SJCRH30 (cell line): ENCODE measurements at regions not wholly inside any gene's neighbourhood (a gene's known extent, or its start where the extent isn't known, plus 50 kb on each side); places are given as distances from the start of the nearest gene placed in this dataset.

Experiments
- DNase-seq, 2 experiments: peaks; one replicate each; pipeline ENCODE4 v3.0.0-alpha.2; 2015 to 2020
- H3K27ac ChIP-seq: fragments of 250-450 bp; sonication (Bioruptor Pico); 2 replicates; pipeline ENCODE4 v1.5.1; 2020; ENCODE audit warnings: mild to moderate bottlenecking, moderate library complexity
- H3K27me3 ChIP-seq: fragments of 250-450 bp; sonication (Bioruptor Pico); 2 replicates; pipeline ENCODE4 v1.5.1; 2020; ENCODE audit warnings: mild to moderate bottlenecking, moderate library complexity
- H3K36me3 ChIP-seq: fragments of 250-450 bp; sonication (Bioruptor Pico); 2 replicates; pipeline ENCODE4 v1.5.1; 2020; ENCODE audit warnings: mild to moderate bottlenecking, moderate library complexity
- H3K4me1 ChIP-seq: fragments of 250-450 bp; sonication (Bioruptor Pico); 2 replicates; pipeline ENCODE4 v1.5.1; 2020; ENCODE audit warnings: mild to moderate bottlenecking, moderate library complexity
- H3K4me3 ChIP-seq: fragments of 250-450 bp; sonication (Bioruptor Pico); 2 replicates; pipeline ENCODE4 v1.5.1; 2020; ENCODE audit warnings: mild to moderate bottlenecking, moderate library complexity
- H3K9me3 ChIP-seq: fragments of 250-450 bp; sonication (Bioruptor Pico); replicated peaks from 2 replicates; pipeline ENCODE4 v1.5.1; 2020; ENCODE audit warnings: mild to moderate bottlenecking, moderate library complexity

- Histone ChIP-seq H3K27me3 (no peaks in the 10 kb centered on the region), H3K4me1 (no peaks in the 10 kb centered on the region), H3K36me3 (no peaks in the 10 kb centered on the region), H3K9me3 (no peaks in the 10 kb centered on the region), H3K4me3 (no peak overlapping the region), H3K27ac (no peak overlapping the region)
- no peak for DNase-seq
These were observed 465.3 kb upstream of the PTBP2 start for GRCh38 chr1:96256130-96256790.

GRCh38 chr1:96259399-96259798, 462.2 kb upstream of the PTBP2 start:
- H3K4me3 ChIP-seq: no peak overlapping the region
- H3K9me3 ChIP-seq: no peaks in the 10 kb centered on the region
- H3K4me1 ChIP-seq: no peaks in the 10 kb centered on the region
- H3K36me3 ChIP-seq: no peaks in the 10 kb centered on the region
- no peaks in the 10 kb centered on the region for H3K27me3 ChIP-seq
- no peak overlapping the region for H3K27ac ChIP-seq
- DNase-seq: no peak

- Histone ChIP-seq H3K36me3 (no peaks in the 10 kb centered on the region), H3K27me3 (no peaks in the 10 kb centered on the region), H3K4me1 (no peaks in the 10 kb centered on the region), H3K27ac (no peak overlapping the region), H3K9me3 (no peaks in the 10 kb centered on the region), H3K4me3 (no peak overlapping the region)
- DNase-seq: no peak
These were observed 440.1 kb upstream of the PTBP2 start for GRCh38 chr1:96281491-96281890.

GRCh38 chr1:96290033-96290432, 431.6 kb upstream of the PTBP2 start:
- no peaks in the 10 kb centered on the region for H3K36me3 ChIP-seq
- H3K27ac ChIP-seq: no peak overlapping the region

GRCh38 chr1:96290801-96291200, 430.8 kb upstream of the PTBP2 start:
- no peak overlapping the region for H3K27ac ChIP-seq
- H3K36me3 ChIP-seq: no peaks in the 10 kb centered on the region
- DNase-seq: no peak
- H3K27me3 ChIP-seq: no peaks in the 10 kb centered on the region
- H3K4me3 ChIP-seq: no peak overlapping the region
- H3K9me3 ChIP-seq: no peaks in the 10 kb centered on the region
- no peaks in the 10 kb centered on the region for H3K4me1 ChIP-seq

More at GRCh38 chr1:96290033-96290432, 431.6 kb upstream of the PTBP2 start:
- Histone ChIP-seq H3K4me3 (no peak overlapping the region), H3K27me3 (no peaks in the 10 kb centered on the region), H3K4me1 (no peaks in the 10 kb centered on the region), H3K9me3 (no peaks in the 10 kb centered on the region)
- DNase-seq: no peak

GRCh38 chr1:96291468-96291867, 430.1 kb upstream of the PTBP2 start:
- Histone ChIP-seq H3K27ac (no peak overlapping the region), H3K9me3 (no peaks in the 10 kb centered on the region), H3K4me1 (no peaks in the 10 kb centered on the region), H3K27me3 (no peaks in the 10 kb centered on the region), H3K36me3 (no peaks in the 10 kb centered on the region), H3K4me3 (no peak overlapping the region)
- no peak for DNase-seq

GRCh38 chr1:96292141-96292540, 429.4 kb upstream of the PTBP2 start:
- Histone ChIP-seq H3K27me3 (no peaks in the 10 kb centered on the region), H3K36me3 (no peaks in the 10 kb centered on the region), H3K9me3 (no peaks in the 10 kb centered on the region), H3K4me1 (no peaks in the 10 kb centered on the region), H3K27ac (no peak overlapping the region), H3K4me3 (no peak overlapping the region)
- no peak for DNase-seq

- no peaks in the 10 kb centered on the region for H3K9me3 ChIP-seq
- no peak overlapping the region for H3K4me3 ChIP-seq
- H3K36me3 ChIP-seq: no peaks in the 10 kb centered on the region
- H3K27me3 ChIP-seq: no peaks in the 10 kb centered on the region
- no peak for DNase-seq
- no peaks in the 10 kb centered on the region for H3K4me1 ChIP-seq
- H3K27ac ChIP-seq: no peak overlapping the region
These were observed 424.6 kb upstream of the PTBP2 start for GRCh38 chr1:96296991-96297390.

- DNase-seq: no peak
- Histone ChIP-seq H3K4me1 (no peaks in the 10 kb centered on the region), H3K36me3 (no peaks in the 10 kb centered on the region), H3K27ac (no peak overlapping the region), H3K27me3 (no peaks in the 10 kb centered on the region), H3K4me3 (no peak overlapping the region), H3K9me3 (no peaks in the 10 kb centered on the region)
These were observed 414.6 kb upstream of the PTBP2 start for GRCh38 chr1:96306809-96307560.

- no peak overlapping the region for H3K27ac ChIP-seq
- no peaks in the 10 kb centered on the region for H3K36me3 ChIP-seq
- DNase-seq: no peak
These were observed 413.3 kb upstream of the PTBP2 start for GRCh38 chr1:96308314-96308713.

GRCh38 chr1:96309783-96310182, 411.8 kb upstream of the PTBP2 start:
- no peak for DNase-seq
- no peak overlapping the region for H3K27ac ChIP-seq
- H3K27me3 ChIP-seq: no peaks in the 10 kb centered on the region
- H3K4me3 ChIP-seq: no peak overlapping the region
- no peaks in the 10 kb centered on the region for H3K4me1 ChIP-seq
- H3K36me3 ChIP-seq: no peaks in the 10 kb centered on the region; the same call in 1 of the 2 replicates
- H3K9me3 ChIP-seq: no peaks in the 10 kb centered on the region

More at GRCh38 chr1:96308314-96308713, 413.3 kb upstream of the PTBP2 start:
- H3K9me3 ChIP-seq: no peaks in the 10 kb centered on the region
- no peak overlapping the region for H3K4me3 ChIP-seq
- H3K4me1 ChIP-seq: no peaks in the 10 kb centered on the region
- no peaks in the 10 kb centered on the region for H3K27me3 ChIP-seq

- no peak overlapping the region for H3K27ac ChIP-seq
- no peak for DNase-seq
These were observed 408.4 kb upstream of the PTBP2 start for GRCh38 chr1:96313216-96313615.

GRCh38 chr1:96329121-96329520, 392.5 kb upstream of the PTBP2 start:
- no peaks in the 10 kb centered on the region for H3K4me1 ChIP-seq
- H3K27me3 ChIP-seq: no peaks in the 10 kb centered on the region
- no peaks in the 10 kb centered on the region for H3K9me3 ChIP-seq
- H3K27ac ChIP-seq: no peak overlapping the region
- no peak overlapping the region for H3K4me3 ChIP-seq
- no peak for DNase-seq
- H3K36me3 ChIP-seq: no peaks in the 10 kb centered on the region

More at GRCh38 chr1:96313216-96313615, 408.4 kb upstream of the PTBP2 start:
- Histone ChIP-seq H3K4me1 (no peaks in the 10 kb centered on the region), H3K4me3 (no peak overlapping the region), H3K36me3 (no peaks in the 10 kb centered on the region; the same call in 1 of the 2 replicates), H3K9me3 (no peaks in the 10 kb centered on the region), H3K27me3 (no peaks in the 10 kb centered on the region)

- Histone ChIP-seq H3K27ac (no peak overlapping the region), H3K4me3 (no peak overlapping the region), H3K27me3 (no peaks in the 10 kb centered on the region), H3K36me3 (no peaks in the 10 kb centered on the region), H3K4me1 (0 out of 2 replicates have a peak, but pooled peaks cover under 1% of the 10 kb centered on the region), H3K9me3 (no peaks in the 10 kb centered on the region; the same call in 1 of the 2 replicates)
- no peak for DNase-seq
These were observed 390.0 kb upstream of the PTBP2 start for GRCh38 chr1:96331596-96331995.

GRCh38 chr1:96333522-96334235, 387.9 kb upstream of the PTBP2 start:
- Histone ChIP-seq H3K27ac (no peak overlapping the region), H3K4me1 (0 out of 2 replicates have a peak, but pooled peaks cover 6% of the 10 kb centered on the region), H3K4me3 (no peak overlapping the region), H3K36me3 (no peaks in the 10 kb centered on the region), H3K27me3 (no peaks in the 10 kb centered on the region), H3K9me3 (no peaks in the 10 kb centered on the region; the same call in 1 of the 2 replicates)
- no peak for DNase-seq
